ENCODE measurements at regions not wholly inside any gene's neighbourhood (a gene's known extent, or its start where the extent isn't known, plus 50 kb on each side); places are given as distances from the start of the nearest gene placed in this dataset.
A peak's percentile ranks its signal among the peaks of the same experiment; 100 is the strongest.
"Not testable (repeated sequence)": the region's sequence is repeated elsewhere in the genome, so short reads cannot be mapped to it uniquely, and the experiment has no call there.

DNA sequence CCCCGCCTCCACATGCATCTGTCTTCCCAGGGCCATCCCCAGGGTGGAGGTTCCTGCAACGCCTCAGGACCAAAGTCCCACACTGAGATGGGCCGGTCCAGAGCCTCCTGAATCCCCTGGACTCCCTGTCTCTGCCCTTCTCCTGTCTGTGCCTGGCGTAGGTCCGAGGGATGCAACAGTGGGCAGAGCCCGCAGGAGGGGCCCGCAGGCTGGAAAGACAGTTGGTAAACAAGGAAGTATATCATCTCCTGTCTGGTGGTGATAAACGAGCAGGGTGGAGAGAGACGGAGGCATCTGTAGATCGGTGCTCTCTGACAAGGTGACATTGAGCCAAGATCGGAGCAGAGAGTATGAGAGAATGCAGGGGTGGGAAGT is 72.6 kb upstream of the RAB6C start:
- DNase-seq, result no peak

DNA sequence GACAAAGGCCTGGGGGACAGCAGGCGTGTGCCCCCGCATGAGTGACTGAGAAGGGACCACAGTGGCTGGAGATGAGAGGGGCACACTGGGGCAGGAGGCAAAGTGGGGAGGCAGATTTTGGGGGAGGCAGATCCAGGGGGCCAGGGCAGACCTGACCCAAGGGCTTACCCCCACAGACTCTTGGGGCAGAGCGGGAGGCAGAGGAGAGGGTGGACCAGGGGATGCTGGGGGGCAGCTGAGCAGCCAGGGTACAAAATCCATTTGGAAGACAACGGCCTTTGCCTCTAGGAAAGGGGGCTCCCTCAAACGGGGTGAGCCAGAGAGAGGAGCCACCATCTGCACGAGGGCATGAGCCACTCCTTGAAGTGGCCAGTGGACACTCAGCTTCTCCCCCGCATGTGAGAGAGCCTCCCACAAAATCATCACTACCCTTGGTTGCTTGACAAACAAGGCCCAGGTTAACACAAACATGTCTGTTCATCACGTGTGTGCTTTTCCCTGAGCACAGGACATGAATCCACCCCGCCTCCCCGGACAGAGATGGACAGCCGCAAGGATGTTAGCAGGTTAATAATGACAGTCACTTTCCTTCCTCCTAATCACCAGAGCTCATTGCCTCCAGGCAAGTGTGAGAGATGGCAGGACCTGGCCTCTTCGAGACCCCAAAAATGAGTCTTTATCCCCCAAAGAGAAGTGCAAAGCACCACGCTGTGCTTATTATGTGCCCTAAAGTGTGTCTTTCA is 72.0 kb upstream of the RAB6C start:
- no peak for DNase-seq

DNA sequence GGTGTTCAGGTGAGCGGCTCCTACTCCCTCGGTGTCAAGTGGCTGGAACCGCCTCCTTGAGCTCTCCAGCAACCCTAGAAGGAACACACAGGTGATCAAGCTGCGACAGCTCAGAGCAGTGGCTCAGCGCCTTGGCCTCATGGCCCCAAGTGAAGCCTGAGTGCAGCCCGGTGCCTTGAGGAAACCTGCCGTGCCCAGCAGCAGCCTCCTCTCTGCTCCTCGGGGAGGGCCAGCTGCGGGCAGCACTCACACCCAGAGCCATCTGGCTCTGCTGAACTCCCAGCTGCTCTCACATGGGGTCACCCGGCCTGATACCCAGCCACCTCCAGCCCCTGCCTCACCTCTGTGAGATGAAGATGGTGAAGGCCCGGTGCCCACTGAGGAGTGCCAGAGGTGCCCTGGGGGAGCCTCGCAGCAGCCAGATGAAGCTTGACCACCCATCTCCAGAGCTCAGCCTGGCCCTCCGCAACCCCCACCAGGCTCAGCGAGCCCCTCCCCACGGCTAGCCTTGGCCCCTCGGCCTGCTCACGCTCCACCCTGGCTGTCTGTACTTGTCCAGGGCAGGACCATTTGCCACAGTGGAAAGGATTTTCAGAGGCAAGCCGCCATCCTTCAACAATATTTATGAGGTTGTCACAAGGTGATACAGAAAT is 70.6 kb upstream of the RAB6C start:
- no peak for DNase-seq

DNA sequence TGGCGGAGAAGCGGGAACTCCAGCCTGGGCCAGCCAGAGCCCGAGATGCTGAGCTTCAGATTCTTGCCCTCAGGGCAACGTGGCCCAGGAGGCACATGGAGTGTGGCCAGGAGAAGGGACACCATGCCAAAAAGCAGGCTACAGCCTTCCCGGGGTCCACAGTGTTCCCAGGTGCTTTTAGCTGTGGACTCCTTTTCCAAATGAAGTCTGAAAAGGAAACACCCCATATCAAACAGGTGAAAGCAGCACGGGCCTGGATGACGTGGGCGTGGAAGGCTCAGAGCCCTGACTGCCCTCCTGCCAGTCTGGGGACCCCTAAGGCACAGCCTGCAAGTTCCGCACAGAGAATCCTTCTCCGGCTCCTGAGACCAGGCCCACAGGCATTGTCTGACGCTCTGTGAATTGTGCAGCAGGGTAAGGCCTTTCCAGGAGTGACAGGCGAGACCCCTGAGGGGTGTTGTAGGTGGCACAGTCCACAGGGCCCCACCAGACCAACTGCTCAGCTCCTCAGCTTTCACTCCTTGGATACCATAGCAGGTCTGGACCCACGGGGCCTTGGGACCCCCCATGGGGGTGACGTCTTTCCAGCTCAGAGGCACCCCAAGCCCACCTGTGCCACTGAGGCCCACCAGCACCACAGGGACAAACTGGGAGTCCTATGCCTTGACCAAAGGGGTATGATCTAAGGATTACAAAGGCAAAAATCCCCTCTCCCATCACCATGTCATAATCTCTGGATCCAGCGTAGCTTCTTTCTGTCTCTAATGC is 69.6 kb upstream of the RAB6C start:
- DNase-seq, result no peak

DNA sequence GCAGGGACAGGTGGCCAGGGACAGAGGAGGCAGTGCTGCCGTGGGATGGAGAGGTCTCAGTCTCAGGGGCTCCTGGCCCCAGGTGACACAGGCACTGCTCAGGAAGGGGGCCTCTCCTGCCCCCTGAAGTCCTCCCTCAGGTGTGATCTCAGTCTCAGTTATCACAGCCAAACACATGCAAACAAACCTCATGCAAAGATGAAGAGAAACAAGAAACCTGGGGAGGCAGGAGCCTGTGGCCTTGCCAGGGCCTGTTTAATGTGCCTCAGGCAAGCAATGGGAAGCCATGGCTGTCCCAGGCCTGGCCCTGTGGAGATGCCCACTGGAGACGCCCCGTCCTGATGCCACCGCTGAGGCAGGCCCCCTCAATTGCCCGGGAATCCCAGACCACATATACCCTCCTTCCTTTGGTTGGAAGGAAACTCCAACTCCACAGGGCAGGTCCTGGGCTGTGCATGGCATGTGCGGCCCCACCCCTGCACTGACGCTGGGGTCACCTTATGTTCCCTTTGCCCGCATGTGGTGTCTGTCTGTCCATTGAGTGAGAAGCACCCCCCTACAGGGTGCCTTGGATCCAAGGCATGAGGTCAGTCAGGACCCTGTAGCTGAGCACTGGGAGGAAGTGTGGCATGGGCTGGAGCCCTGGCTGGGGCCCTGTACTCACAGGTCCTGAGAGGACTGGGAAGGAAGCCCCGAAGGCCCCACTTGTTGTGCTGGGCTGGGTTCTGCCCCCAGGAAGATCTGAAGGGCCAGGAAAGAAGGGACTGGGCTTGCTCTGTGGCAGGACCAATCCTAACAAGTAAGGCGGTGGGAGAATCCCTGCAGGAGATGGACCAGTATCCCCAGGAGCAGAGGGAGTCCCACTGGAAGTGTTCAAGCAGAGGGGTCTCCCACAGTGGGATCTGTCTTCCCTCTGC is 68.8 kb upstream of the RAB6C start:
- no peak for DNase-seq

DNA sequence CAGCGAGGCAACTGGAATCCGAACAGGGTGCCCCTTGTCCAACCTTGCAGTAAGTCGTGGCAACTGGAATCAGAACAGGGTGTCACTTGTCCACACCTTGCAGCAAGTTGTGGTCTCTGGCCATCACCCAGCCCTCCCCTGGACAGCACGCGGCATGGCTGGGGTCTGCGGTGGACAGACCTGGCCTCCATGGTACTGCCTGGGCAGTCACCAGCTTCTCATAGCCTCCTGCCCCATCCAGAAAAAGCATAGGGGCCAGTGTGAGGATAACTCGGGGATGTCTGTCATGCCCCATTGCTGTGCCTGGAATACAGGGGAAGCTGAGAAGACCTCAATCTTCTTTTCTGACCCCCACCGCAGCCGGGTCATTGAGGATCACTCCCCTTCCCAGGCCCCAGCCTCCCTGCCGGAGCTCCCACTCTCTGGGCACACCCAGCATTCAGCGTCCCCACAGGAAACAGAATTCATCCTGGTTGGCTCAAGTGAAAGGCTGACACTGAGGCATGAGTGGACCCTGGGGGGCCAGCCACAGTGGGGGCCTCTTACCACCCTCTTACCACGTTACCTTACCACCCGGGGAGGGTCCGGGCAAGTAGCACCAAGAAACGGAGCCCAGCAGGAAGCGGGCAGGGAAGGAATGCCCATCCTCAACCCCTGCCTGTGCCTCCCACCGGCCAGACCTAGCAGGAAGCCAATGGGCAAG is 68.0 kb upstream of the RAB6C start:
- DNase-seq, result no peak

DNA sequence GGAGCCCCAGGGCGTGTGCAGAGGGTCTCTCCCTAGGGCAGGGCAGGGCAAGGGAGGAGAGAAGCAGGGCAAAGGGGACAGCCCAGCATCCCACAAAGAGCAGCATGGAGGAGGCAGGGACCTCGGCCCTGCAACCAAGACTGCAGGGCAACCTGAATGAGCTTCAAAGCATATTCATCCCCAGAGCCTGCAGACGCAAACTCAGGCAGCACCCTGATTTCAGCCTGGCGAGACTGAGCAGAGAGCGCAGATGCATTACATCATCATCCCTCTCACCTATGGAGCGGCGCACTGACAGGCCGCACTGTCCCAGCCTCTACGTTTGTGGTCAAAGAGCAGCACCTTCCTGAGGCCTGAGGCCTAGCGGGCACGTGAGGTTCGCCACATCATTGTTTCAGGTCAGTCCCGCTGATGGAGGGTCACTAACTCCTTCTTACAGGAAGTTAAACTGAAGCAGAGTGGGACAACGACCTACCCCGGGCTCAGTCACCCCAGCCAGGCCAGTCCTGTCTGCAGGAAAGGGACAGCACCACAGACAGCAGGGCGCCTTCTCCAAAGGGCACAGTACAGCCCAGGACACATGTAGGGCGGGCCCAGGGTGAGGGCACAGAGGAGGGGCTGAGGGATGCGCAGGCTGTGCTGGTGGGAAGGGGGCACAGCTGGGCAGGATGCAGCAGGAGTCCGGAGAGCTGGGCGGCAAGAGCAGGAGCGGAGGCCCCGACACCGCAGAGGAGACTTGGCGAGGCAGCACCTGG is 67.2 kb upstream of the RAB6C start:
- no peak for DNase-seq

DNA sequence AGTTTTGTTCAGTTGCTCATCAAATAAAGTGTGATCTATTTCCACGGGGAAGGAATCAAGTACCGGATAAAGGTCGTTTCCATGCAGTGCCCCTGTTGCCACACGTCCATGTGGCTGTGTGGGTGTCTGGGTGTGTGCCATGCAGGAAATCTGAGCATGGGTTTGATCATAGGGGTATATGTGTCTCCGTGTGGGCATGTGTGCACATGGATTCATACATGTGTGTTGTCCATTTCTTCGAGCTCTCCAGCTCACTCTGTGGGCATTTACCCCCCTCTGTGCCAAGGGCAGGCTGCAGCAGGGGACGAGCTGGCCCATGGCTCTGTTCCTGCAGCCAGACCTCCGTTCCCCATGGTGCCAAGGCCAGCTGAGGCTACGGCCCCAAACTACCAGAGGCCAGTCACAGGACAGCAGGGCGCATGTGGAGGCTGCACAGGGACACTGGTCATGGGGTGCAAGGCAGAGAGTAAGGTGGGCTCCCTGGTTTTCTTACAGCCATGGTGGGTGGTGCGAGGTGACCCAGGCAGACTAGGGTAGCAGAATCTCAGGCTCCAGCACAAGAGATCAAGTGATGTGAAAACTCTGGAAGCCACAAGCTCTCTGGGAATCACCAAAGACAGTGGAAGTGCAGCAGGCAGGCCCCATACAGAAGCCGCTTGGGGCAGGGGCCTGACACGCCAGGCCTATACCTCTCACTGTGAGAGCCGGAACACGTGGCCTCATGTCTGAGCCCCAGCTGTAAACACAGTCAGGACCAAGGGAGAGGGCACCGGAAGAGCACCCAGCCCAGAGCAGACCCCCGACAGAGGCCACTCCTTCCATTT is 66.4 kb upstream of the RAB6C start:
- DNase-seq, result no peak

DNA sequence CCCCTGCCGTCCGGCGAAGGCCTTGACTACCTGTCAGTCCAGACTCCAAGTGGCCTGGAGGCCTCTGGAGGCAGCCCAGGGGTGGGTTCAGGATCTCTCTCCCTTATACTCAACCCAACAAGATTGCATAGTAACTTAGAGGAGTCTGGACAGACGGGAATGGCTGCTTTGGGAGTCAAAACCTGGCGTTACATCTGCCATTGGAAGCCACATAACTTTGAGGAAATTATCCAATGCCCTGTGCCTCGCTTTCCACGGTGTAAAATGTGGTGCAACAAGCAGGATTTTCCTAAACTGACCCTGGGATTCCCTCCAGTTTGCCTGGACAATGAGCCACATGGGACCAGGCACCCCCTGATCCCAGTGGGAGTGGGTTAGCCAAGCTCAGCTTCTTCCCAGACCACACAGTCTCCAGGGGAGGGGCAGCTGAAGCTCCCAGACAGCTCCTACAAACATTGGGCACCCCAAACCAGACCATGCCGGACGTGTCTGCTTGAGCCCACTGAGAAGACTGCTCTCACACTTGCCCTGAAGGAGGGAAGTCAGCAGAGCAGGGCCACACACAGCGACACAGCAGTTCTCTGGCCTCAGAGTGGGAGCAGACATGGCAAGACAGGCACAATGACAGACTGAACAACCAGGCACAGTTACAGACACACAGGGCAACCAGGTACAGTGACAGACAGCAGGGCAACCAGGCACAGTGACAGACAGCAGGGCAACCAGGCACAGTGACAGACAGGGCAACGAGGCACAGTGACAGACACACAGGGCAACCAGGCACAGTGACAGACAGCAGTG is 65.6 kb upstream of the RAB6C start:
- no peak for DNase-seq

DNA sequence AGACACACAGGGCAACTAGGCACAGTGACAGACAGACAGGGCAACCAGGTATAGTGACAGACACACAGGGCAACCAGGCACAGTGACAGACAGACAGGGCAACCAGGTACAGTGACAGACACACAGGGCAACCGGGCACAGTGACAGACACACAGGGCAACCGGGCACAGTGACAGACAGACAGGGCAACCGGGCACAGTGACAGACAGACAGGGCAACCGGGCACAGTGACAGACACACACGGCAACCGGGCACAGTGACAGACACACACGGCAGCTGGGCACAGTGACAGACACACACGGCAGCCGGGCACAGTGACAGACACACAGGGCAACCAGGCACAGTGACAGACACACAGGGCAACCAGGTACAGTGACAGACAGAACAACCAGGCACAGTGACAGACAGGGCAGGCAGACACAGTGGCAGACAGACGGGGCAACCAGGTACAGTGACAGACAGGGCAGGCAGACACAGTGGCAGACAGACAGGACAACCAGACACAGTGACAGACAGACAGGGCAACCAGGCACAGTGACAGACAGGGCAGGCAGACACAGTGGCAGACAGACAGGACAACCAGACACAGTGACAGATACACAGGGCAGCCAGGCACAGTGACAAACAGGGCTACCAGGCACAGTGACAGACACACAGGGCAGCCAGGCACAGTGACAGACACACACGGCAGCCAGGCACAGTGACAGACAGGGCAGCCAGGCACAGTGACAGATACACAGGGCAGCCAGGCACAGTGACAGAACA is 64.7 kb upstream of the RAB6C start:
- DNase-seq, result no peak

DNA sequence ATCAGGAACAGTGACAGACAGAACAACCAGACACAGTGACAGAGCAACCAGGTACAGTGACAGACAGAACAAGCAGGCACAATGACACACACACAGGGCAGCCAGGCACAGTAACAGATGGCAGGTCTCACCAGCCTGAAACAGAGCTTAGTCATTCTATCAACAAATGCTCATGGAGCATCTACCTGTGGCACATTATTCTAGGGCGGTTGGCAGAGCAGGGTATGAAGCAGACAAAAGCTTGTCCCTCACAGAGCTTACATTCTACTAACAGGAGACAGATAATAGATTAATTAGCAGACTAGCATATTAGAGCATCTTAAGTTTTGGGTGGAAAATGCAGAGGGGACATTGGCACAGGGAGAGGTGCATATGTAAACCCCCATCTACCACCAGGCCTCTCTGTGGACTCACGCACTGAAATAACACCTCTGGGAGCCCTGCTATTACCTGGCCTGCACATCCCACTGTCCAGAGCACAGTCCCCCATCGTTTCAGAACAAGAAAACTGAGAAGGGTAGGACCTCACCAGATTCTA is 64.1 kb upstream of the RAB6C start:
- DNase-seq, result no peak

DNA sequence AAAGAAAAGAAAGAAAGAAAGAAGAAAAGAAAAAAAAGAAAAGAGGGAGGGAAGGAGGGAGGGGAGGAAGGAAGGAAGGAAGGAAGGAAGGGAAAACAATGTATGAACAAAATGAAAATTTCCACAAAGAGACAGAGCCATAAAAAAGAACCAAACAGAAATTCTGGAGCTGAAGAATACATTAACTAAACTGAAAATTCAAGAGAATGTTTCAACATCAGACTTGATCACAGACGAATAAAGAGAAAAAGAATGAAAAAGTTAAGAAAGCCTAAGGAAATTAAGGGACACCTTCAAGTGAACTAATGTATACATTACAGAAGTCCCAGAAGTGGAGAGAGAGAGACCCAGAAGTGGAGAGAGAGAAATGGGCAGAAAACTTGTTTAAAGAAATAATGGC is 60.9 kb upstream of the RAB6C start:
- DNase-seq, result no peak

DNA sequence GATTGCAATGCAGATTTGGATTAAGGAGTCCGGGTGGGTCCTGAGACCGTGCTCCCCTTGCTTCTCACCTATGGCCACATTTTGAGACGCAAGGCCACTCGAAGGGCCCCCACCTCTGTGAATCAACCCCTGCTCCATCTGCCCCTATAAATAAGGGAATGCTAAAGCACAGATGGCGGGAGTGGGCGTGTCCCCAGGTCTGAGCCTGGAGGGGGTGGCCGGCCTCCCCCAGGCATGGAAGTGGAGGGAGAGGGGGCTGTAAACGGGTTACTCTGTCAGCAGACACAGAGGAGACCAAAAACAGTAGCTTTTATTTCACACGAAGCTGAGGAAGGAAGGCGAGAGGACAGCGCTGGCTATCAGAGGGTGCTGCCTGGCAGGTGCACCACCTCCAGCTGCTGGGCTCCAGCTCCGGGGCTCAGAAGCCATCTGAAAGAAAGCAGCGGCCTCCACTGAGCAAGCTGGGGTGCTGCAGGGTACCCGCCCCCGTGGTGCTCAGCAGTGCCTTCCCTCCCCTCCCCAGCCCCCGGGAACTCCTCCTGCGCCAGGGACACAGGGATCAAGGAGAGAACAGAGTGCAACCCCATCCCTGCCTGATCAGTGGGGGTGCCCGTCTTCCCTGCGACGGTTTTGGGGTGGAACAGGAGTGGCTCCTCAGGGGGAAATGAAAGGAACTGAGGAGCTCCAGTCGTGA is 56.7 kb upstream of the RAB6C start:
- no peak for DNase-seq

DNA sequence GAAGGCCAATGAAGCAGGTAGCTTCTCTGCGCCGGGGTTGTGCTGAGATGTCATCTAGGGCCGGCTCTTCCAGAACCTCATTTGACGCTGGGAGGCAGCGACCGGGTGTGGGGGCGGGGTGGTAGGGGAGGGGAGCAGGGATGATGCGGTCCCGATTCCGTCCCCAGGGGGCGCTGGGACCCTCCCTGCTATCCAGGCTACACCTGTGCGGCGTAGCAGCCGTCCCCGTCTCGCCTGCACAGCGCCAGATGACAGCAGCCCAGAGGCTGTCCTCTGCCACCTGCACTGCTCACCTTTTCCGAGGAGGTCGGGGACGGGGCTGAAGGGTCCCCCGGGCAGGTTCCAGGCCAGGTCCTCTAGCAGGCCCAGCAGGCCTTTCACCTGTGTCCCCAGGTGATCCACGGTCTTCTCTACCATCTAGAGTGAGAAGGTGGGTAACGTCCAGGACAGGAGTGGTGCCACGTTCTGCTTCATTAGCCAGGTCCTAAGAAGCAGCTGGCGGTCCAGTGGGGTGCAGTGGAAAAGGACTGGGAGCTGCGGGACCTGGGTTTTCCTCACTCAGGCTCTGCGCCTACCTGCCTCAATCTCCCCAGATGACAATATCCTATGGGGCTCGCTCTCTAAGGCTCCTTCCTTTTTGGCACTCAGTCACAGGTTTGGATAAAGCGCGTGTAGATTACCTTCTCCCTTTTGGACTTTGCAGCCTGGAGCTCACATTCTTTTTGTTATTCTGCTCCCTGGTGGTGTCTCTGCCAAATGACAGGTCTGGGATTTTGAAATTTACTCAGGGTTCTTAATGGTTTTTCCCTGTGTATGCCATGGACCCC is 56.0 kb upstream of the RAB6C start:
- DNase-seq, result peak; percentile 4

DNA sequence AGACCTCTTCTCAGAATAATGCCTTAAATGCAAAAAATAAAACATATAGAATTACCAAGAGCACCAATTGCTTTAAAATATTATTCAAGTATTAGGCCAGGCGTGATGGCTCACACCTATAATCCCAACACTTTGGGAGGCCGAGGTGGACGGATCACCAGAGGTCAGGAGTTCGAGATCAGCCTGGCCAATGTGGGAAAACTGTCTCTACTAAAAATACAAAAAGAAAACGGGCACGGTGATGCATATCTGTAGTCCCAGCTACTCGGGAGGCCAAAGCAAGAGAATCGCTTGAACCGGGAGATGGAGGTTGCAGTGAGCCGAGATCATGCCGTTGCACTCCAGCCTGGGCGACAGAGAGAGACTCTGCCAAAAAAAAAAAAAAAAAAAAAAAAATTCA is 55.4 kb upstream of the RAB6C start:
- not testable (repeated sequence) for DNase-seq

DNA sequence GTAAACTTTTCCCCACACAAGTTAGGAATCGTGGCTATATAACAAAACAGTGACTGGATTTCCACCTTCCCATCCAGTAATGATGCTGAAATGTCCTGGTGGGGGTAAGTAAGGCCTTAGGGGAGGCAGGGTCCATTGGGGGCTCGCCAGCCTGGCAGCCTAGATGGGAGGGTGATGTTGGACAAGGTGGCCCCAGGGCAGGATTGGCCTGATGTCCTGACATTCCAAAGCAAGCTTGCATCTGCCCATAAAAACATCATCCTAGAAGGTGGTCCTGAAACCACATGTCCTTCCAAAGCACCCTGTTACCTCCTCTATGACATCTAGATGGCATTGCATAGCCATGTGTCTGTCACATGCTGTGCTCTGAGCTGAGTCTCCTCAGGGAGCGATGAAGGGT is 54.1 kb upstream of the RAB6C start:
- no peak for DNase-seq

DNA sequence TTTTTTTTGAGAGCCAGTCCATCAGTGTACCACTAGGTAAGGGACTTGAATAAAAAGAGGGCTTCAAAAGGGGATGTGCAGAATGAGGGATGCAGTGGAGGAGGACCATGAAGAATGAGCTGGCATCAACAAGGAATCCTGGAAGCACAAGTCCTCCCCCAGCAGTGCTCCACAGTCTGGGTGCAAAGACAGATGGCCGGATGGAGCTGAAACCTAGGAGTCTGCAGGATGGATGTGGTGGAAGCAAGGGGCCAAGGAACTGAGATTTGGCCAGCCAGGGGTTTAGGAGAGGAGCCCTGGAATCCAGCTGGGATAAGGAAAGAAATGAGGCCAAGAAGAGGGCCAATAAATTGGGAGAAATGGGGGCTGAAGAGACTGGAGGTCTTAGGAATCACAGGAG is 51.8 kb upstream of the RAB6C start:
- no peak for DNase-seq

All from CD4-positive, alpha-beta T cell treated with Interleukin-12 subunit alpha and Interleukin-12 subunit beta, for 1 hour (primary cell).